Stimulated activated CD8-positive, alpha-beta memory T cell treated with anti-CD3 and anti-CD28 coated beads, Interleukin-12 subunit alpha, Interleukin-12 subunit beta, amount 100 ng/mL, for 1 hour (primary cell): ENCODE measurements at regions not wholly inside any gene's neighbourhood (a gene's known extent, or its start where the extent isn't known, plus 50 kb on each side); places are given as distances from the start of the nearest gene placed in this dataset.
"Not testable (repeated sequence)": the region's sequence is repeated elsewhere in the genome, so short reads cannot be mapped to it uniquely, and the experiment has no call there.

Experiments
- DNase-seq: peaks from one replicate; pipeline ENCODE4 v3.0.0-alpha.2; 2020; ENCODE audit warnings: low read depth

DNA sequence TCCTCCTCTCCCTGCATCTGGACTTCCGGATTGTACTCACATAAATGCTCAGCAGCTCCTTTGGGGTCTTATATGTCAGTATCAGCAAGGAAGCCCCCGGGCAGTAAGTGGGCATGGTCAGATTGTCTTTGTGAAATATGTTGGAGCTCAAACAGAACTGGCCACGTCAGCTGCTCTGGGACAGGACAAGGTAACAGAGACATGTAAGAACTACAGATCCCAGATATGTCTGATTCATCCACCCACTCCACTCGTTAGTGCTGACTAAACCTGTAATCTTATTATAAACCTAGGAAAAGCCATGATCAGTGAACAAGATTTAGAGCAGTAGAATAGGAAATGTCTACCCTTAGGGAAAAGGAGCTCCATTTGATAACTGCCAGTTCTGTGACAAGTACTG, 561.8 kb downstream of the CETN3 start:
- DNase-seq = no peak

GRCh38 chr5:89844548-89844947, 565.0 kb downstream of the CETN3 start:
- DNase-seq = no peak

- no peak for DNase-seq
Observed at GRCh38 chr5:89842531-89842930, 567.0 kb downstream of the CETN3 start.

DNA sequence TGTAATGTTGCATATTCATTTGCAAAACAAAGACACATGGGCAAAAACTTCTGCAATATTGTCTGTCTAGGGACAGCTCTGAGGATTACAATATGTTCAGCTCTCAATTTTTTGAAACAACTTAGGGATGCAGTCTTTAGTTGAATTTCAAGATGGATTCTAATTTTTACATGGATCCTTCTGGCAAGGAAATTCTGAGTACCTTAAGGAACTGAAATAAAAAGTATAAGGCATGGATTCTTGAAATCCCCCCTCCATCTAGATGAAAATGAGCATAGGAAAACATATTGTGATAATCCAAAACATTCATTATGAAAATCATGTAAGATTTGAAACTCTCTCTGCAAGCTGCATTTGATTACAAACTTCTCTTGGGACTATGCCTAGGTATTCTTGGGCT, 568.6 kb downstream of the CETN3 start:
- no peak for DNase-seq

DNA sequence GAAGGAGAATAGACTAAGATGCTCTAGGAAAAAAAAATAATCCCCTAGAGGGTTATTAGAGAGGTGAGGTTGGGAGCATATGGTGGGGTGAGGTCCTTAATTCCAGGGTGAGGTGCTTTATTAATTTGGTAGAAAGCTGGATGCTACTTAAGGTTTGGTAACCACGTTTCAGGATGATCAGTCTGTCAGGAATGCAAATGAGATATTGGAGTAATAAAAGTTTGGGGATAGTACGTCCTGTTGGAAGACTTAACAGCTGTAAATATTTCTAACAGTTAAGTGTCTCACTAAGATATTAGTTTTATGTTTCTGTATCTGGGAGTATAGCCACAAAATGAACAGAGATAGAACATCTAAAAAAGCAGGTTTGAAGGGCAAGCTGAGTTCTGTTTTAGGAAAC, 578.9 kb downstream of the CETN3 start:
- no peak for DNase-seq

- DNase-seq = no peak
Observed at GRCh38 chr5:89827960-89828359, 581.6 kb downstream of the CETN3 start.

DNA sequence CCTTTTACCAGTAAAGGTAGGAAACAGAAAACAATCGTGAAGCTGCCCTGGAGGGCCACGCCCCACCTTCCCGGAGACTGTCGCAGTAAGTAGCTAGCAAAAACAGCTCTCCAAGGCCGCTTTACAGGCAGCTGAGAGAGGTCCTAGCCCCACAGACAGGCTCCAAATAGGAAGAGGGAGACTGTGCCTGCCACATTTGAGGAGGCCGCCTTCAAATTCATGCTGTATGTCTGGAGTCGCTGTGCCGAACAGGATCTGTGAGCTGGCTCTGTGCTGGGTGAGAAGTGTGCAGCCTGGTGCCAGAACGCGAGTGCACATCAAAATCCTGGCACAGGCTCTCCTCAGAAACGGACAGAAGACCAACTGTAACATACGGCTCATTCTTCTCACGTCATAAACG, 582.2 kb downstream of the CETN3 start:
- no peak for DNase-seq

DNA sequence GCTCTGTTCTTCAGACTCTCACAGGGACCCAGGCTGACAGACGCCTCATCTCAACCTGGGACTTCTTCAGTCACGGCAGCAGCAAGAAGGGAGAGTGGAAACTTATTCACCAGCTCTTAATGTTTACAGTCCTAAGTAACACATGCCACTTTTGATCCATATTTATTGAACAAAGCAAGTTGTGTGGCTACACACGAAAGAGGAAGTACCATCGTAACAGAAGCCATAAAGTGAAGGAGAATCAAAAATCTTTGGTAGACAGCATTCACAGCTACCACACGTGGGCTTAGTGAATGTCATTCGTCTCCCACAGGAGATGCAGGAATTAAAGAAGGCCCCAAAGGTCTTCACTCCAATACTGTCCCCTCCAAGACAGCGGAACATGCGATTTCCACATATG, 582.6 kb downstream of the CETN3 start:
- no peak for DNase-seq

DNA sequence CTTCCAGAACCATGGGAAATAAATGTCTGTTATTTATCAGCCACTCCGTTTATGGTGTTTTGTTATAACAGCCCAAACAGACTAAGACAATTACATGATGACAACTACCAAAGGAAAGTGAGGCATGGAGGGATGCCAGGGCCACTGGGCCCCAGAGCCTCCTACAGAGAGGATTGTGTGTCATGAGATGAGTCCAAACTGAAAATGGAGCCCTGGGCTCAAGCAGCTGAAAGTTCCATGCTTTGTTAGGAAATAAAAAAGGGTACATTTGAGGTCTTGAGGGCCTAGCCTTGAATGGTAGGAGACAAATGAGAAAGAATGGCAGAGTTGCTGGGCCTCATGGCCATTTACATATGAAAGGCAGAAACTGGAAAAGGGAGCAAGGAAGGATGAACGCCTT, 586.5 kb downstream of the CETN3 start:
- no peak for DNase-seq

GRCh38 chr5:89817841-89818240, 591.7 kb downstream of the CETN3 start:
- no peak for DNase-seq

- no peak for DNase-seq
Observed at GRCh38 chr5:89816038-89816437, 593.5 kb downstream of the CETN3 start.

DNA sequence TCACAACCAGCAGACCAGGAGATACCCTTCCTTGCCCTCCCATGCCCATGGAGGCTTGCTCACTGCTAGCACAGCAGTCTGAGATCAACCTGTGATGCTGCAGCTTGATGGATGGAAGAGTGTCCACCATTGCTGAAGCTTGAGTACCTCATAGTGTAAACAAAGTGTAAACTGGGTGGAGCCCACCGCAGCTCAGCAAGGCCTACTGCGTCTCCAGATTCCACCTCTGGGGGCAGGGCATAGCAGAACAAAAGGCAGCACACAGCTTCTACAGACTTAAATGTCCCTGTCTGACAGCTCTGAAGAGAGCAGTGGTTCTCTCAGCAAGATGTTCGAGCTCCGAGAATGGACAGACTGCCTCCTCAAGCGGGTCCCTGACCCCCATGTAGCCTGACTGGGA, 608.8 kb downstream of the CETN3 start:
- DNase-seq = not testable (repeated sequence)

GRCh38 chr5:89794504-89794903, 615.1 kb downstream of the CETN3 start:
- DNase-seq = not testable (repeated sequence)

GRCh38 chr5:89779734-89780133, 629.8 kb downstream of the CETN3 start:
- DNase-seq = not testable (repeated sequence)

- no peak for DNase-seq
Observed at GRCh38 chr5:89777758-89778157, 631.8 kb downstream of the CETN3 start.

DNA sequence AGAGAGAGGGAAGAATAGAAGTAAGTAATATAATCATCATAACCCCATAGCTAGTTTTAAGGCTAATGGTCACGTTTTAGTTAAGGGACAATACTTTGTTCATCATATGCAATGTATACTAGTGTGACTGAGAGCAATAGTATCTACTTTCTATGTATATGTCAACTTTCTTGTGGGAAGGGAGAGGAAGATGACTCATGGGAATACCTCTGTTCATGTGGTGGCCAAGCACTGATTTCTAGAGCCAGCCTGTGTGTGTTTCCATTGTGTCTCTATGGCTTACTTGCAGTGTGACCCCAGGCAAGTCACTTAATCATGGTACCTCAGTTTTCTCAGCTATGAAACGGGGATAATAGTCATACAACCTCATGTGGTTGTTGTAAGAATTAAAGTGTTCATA, 639.6 kb downstream of the CETN3 start:
- no peak for DNase-seq

- DNase-seq = no peak
Observed at GRCh38 chr5:89759802-89760201, 649.8 kb downstream of the CETN3 start.

DNA sequence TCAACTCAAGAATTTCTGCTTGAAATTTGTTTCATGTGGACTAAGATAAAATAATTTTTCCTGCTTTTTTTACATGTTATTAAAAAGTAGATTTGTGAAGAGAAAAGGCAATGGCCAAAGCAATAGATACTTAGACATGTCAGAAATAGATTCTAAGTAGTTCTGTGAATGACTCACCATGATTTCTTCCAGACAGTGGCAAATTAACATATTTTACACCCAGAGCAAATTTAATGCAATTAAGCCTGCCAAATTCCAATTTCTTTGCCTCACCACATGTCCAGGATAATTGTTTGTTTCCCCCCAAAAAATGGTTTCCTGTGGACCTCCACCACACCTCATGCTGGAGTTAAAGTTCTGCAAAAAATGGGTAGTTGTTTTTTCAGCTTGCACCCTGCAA, 651.4 kb downstream of the CETN3 start:
- no peak for DNase-seq

DNA sequence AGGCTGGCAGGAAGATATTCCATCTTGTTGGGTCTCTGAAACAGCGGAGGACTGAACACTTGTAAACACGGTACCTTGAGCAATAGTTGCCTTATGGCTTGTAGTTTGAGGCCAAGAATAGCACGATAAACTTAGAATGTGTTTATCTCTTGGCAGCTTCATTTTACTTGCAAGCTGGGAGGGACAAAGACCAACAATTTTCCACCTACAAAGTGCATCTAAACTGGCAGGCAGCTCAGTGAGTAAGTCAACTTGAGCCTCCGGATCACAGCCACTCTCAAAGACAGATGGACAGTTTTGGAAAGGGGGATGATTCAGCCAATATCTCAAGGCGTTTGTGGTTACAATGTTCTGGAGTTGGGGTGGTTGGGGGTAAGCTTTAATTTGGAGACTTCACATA, 652.6 kb downstream of the CETN3 start:
- no peak for DNase-seq

GRCh38 chr5:89755024-89755423, 654.5 kb downstream of the CETN3 start:
- DNase-seq = no peak

DNA sequence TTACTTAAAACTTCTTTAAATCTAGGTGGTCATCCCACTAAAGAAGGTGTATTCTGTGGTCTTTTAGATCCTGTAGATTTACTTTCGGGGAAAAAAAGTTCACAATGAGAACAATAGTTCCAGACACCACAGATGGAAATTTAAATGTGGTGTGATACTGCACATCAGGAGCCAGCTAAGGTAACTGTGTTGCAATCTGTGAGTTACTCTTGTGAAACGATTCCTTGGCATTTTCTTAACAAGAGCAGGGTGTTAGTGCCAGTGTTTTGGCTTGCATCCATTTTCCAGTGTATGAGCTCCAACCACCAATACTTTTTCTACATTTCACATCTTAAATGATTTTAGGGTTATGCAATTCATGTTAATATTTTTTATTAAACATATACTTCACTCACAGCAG, 674.5 kb downstream of the CETN3 start:
- no peak for DNase-seq

- DNase-seq = no peak
Observed at GRCh38 chr5:89733772-89734171, 675.8 kb downstream of the CETN3 start.

DNA sequence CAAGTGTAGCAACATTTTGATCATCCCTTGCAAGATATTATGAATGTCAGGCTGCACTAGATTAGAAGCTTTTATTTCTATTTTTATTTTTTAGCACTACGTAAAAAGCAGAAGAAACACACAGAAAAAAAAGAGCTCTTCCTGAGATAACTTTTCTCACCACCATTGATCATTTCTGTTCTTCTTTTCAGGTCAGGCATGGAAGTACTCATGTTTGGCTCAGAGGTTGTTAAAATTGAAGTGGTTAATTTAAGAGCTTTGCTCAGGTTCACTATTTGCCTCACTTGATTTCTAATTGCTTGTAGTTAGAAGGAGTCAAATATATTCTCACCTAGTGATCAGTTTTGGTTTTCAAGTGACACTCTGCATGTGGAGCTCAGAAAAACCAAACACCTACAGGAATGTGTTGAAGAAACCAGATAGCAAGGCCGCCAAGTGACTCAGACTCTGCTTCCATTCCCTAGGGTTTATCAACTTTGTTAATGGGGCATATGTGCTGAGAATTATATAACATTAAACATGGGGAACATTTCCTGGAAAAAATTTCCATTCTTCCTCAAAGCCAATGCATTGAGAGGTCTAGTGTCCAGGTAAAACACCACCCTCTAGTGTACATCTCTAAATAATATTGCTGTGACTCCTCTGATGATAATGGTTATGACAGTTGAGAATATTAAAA, 679.8 kb downstream of the CETN3 start:
- no peak for DNase-seq

- no peak for DNase-seq
Observed at GRCh38 chr5:89728750-89729149, 680.8 kb downstream of the CETN3 start.

DNA sequence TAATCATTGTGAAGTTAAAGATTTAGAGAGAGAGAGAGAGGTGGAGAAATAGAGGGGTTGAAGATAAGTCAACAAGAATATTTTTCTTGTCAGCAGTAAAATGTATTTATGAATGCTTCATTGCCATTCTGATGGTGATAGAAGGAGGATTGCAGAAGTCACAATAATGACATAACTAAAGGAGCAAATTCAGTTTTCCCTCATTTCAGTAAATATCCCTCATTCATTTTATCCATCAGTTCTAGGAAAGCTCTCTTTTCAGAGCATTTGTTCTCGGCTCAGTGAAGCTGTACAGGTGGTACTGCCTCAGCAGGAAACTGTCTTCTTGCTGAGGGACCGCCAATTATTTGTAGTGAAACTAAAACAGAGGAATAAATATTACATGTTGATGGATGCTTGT, 681.4 kb downstream of the CETN3 start:
- DNase-seq = no peak
